AG09319 (cell line): ENCODE measurements at regions not wholly inside any gene's neighbourhood (a gene's known extent, or its start where the extent isn't known, plus 50 kb on each side); places are given as distances from the start of the nearest gene placed in this dataset.

Source experiments
- DNase-seq: peaks from one replicate; pipeline ENCODE4 v3.0.0-alpha.2; 2010; ENCODE audit warnings: low read depth; ENCODE audit errors: extremely low read depth
- CTCF ChIP-seq: IDR thresholded peaks from 2 replicates; pipeline ENCODE4 v1.5.1; 2011; ENCODE audit warnings: low read depth, mild to moderate bottlenecking, inconsistent platforms, low read length, moderate library complexity

- DNase-seq, result no peak
- TF ChIP-seq CTCF, result no peak
These were observed 339.3 kb upstream of the INTU start for GRCh38 chr4:127293496-127293895.

- no peak for TF ChIP-seq CTCF
- DNase-seq, result no peak
These were observed 328.4 kb upstream of the INTU start for GRCh38 chr4:127304356-127304755.

DNA sequence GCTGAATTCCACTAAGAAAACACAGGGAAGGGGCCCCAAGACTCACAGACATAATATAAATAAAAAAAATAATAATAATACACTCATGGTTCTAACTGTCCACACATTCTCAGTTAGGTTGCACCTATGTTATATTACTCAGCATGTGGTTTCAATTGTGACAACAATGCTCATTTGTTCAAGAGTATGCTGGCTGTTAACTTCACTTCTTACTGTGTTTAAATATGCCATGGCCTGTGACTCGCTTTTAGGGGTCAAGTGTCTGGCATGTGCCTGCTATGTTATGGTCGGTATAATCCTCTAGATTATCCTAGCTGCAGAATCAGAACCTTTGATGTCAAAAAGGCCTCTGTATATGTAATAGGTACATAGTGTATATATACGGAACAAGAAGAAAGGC, 324.8 kb upstream of the INTU start:
- no peak for DNase-seq
- TF ChIP-seq CTCF, result no peak

DNA sequence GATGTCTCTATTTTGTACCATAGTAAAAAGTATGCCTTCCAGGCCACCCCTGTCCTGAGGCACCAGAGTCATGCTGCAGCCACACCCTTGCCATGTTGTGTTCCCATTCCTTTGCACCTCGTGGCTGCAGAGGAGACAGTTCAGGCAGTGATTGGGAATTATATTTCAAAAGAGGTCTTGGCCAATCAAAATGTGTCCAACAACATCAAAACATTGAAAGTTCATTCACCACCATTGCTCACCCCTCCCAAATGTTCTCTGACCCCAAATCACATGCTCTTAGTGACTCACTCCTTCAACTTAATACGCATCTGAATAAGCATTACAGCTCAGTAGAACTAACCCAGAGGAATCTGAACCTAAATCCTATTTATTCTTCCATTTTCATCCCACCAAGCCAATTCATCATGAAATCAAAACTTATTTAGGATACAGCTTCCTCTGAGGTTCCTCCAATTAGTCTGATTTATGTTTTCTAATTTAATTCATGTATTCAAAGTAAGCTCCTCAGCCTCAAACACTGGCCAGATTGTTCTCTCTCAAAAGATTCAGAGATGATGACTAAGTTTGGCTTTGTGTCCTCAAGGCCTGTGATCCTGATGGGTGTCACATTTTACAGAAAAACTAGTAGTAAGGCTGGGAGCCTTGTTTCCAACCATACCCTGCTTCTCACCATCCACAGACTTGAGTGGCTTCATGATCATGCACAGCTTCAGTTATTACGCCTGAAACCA, 323.2 kb upstream of the INTU start:
- no peak for DNase-seq
- no peak for TF ChIP-seq CTCF

- no peak for TF ChIP-seq CTCF
- no peak for DNase-seq
These were observed 321.4 kb upstream of the INTU start for GRCh38 chr4:127311371-127311770.

DNA sequence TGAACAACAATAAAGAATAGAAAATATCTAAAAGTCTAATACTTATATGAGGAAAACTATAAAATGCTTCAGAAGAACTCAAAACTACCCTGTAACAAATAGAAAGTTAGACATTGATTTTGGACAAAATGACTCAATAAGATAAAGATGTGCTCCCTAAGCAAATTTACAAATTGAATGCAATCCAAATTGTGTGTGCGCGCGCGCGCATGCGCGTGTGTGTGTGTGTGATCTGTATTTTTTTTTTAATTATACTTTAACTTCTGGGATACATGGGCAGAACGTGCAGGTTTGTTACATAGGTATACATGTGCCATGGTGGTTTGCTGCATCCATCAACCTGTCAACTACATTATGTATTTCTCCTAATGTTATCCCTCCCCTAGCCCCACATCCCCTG, 320.8 kb upstream of the INTU start:
- no peak for DNase-seq
- TF ChIP-seq CTCF, result no peak

GRCh38 chr4:127313767-127314166, 319.0 kb upstream of the INTU start:
- TF ChIP-seq CTCF, result no peak
- no peak for DNase-seq
